Prostate gland (tissue), 2 donors: ENCODE measurements at regions not wholly inside any gene's neighbourhood (a gene's known extent, or its start where the extent isn't known, plus 50 kb on each side); places are given as distances from the start of the nearest gene placed in this dataset.

ENCODE experiments used
- POLR2A ChIP-seq: fragments of 450-650 bp; IDR thresholded peaks from one replicate; pipeline ENCODE4 v1.6.1; 2016; ENCODE audit warnings: antibody characterized with exemption, mild to moderate bottlenecking
- TF ChIP-seq, protein P1 (sequence below), 4 experiments: fragments of 200-600 bp in 2 of 4; fragments of 450-650 bp in 2 of 4; sonication (generic) in 2 of 4; IDR thresholded peaks; 1 replicate in 3 of 4; 2 replicates in 1 of 4; pipeline ENCODE4 v1.5.1; 2016 to 2019; ENCODE audit warnings: antibody characterized with exemption in 4 of 4, mild to moderate bottlenecking in 2 of 4, moderate library complexity in 2 of 4

GRCh38 chr4:179110356-179110755 is 1668.1 kb upstream of the AGA start:
- TF ChIP-seq, protein P1, sequence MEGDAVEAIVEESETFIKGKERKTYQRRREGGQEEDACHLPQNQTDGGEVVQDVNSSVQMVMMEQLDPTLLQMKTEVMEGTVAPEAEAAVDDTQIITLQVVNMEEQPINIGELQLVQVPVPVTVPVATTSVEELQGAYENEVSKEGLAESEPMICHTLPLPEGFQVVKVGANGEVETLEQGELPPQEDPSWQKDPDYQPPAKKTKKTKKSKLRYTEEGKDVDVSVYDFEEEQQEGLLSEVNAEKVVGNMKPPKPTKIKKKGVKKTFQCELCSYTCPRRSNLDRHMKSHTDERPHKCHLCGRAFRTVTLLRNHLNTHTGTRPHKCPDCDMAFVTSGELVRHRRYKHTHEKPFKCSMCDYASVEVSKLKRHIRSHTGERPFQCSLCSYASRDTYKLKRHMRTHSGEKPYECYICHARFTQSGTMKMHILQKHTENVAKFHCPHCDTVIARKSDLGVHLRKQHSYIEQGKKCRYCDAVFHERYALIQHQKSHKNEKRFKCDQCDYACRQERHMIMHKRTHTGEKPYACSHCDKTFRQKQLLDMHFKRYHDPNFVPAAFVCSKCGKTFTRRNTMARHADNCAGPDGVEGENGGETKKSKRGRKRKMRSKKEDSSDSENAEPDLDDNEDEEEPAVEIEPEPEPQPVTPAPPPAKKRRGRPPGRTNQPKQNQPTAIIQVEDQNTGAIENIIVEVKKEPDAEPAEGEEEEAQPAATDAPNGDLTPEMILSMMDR (IDR thresholded peaks at IDR 0.05): no peak
- no peak for TF ChIP-seq POLR2A
